ENCODE measurements at regions not wholly inside any gene's neighbourhood (a gene's known extent, or its start where the extent isn't known, plus 50 kb on each side); places are given as distances from the start of the nearest gene placed in this dataset.

DNA sequence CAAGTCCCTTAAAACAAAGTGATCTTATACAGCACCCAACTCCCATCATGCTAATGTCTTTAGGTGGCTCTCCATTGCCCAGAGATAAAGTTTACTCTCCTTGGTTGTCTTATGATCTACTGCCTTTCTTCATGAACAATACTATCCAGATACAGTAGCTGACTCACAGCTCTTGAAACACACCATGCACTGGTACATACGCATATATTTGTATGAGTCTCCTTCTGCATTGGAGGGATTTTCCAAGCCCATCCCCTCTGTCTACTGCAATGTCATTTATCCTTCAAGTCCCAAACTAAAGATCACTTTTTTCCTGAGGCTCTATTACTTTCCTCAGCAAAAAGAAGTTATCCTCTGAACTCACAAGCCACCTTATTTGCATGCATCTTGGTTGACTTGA lies 84.7 kb upstream of the LRATD1 start:
- DNase-seq (ENCODE audit: low read depth, low spot score): no peak
- in situ Hi-C loops (cut with MboI): no loop called here
- Histone ChIP-seq H4K20me1 (ENCODE audit: control insufficient read depth, insufficient read depth) (no peaks in the 10 kb centered on the region), H3K27ac (ENCODE audit: control insufficient read depth, insufficient read depth) (no peak overlapping the region), H3K4me1 (ENCODE audit: control insufficient read depth, insufficient read depth, low read length) (no peaks in the 10 kb centered on the region), H3K9ac (ENCODE audit: control insufficient read depth, insufficient read depth, low read length) (no peak overlapping the region), H3K4me3 (no peak overlapping the region), H3K9me3 (replicated peaks; ENCODE audit: control insufficient read depth, insufficient read depth, low read length) (no peaks in the 10 kb centered on the region), H3K36me3 (ENCODE audit: control insufficient read depth in 2 of 2, insufficient read depth in 2 of 2, low read length in 1 of 2) (no peaks in the 10 kb centered on the region), H3K27me3 (replicated peaks in 1 of 2; ENCODE audit: control insufficient read depth in 2 of 2, insufficient read depth in 2 of 2, low read length in 1 of 2) (no peaks in the 10 kb centered on the region), H3K4me2 (ENCODE audit: control insufficient read depth, insufficient read depth) (no peak overlapping the region), H2AFZ (ENCODE audit: control insufficient read depth, low read depth, low read length) (no peak overlapping the region), H3K79me2 (ENCODE audit: control insufficient read depth, insufficient read depth, low read length) (no peaks in the 10 kb centered on the region)
- no TSS peak for BruUV-seq (replicated peaks)
- SMC1A ChIA-PET (ENCODE audit: uncharacterized antibody, unreplicated experiment): interaction anchor here (1.5 kb wide), 1 partner anchor 14 kb away, joined by 3 read pairs; no protein-coding TSS in a partner anchor
- ATAC-seq: no peak
- no peak for FAIRE-seq
- POLR2A ChIA-PET: no interaction called here
- intact Hi-C loops (cut with micrococcal nuclease; ENCODE audit: unreplicated experiment): no loop called here
- TF ChIP-seq CHD1 (IDR thresholded peaks at IDR 0.05; ENCODE audit: low read depth, low read length) (no peak), SIN3A (IDR thresholded peaks at IDR 0.05; ENCODE audit: low read depth, low read length) (no peak), RFX5 (IDR thresholded peaks at IDR 0.05; ENCODE audit: low read depth, low read length) (no peak), BHLHE40 (IDR thresholded peaks at IDR 0.05; ENCODE audit: borderline replicate concordance in 1 of 2, low read depth in 2 of 2, low read length in 1 of 2) (no peak), GATAD2B (conservative IDR thresholded peaks at IDR 0.05; ENCODE audit: low read depth) (no peak), SREBF2 (IDR thresholded peaks at IDR 0.05; ENCODE audit: low read length) (no peak), DPF2 (IDR thresholded peaks at IDR 0.05) (no peak), MYC (IDR thresholded peaks at IDR 0.05; ENCODE audit: insufficient read depth, insufficient read length, insufficient replicate concordance, low read length, severe bottlenecking) (no peak), YY1 (IDR thresholded peaks at IDR 0.05; ENCODE audit: low read depth, low read length) (no peak)
- TF ChIP-seq, protein P1, sequence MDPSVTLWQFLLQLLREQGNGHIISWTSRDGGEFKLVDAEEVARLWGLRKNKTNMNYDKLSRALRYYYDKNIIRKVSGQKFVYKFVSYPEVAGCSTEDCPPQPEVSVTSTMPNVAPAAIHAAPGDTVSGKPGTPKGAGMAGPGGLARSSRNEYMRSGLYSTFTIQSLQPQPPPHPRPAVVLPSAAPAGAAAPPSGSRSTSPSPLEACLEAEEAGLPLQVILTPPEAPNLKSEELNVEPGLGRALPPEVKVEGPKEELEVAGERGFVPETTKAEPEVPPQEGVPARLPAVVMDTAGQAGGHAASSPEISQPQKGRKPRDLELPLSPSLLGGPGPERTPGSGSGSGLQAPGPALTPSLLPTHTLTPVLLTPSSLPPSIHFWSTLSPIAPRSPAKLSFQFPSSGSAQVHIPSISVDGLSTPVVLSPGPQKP (IDR thresholded peaks at IDR 0.05; ENCODE audit: low read depth, low read length): no peak
- TF ChIP-seq, protein P2, sequence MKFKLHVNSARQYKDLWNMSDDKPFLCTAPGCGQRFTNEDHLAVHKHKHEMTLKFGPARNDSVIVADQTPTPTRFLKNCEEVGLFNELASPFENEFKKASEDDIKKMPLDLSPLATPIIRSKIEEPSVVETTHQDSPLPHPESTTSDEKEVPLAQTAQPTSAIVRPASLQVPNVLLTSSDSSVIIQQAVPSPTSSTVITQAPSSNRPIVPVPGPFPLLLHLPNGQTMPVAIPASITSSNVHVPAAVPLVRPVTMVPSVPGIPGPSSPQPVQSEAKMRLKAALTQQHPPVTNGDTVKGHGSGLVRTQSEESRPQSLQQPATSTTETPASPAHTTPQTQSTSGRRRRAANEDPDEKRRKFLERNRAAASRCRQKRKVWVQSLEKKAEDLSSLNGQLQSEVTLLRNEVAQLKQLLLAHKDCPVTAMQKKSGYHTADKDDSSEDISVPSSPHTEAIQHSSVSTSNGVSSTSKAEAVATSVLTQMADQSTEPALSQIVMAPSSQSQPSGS (IDR thresholded peaks at IDR 0.05; ENCODE audit: low read length): no peak
- CTCF ChIA-PET: no interaction called here
- RAD21 ChIA-PET (ENCODE audit: unreplicated experiment): no interaction called here
- 67% methylated on average over 1 of the region's 1 CpG for WGBS (ENCODE audit: insufficient coverage, insufficient replicate concordance, low lambda C conversion rate, missing lambda C conversion rate)
